ENCODE measurements at regions not wholly inside any gene's neighbourhood (a gene's known extent, or its start where the extent isn't known, plus 50 kb on each side); places are given as distances from the start of the nearest gene placed in this dataset.
"Not testable (repeated sequence)": the region's sequence is repeated elsewhere in the genome, so short reads cannot be mapped to it uniquely, and the experiment has no call there.

GRCh38 chr2:111609146-111609844 lies 274.7 kb downstream of the ANAPC1 start:
- BruUV-seq (replicated peaks); H3K4me3 ChIP-seq (ENCODE audit: low read length); H3K27ac ChIP-seq (ENCODE audit: low read length); H3K4me1 ChIP-seq (ENCODE audit: insufficient read depth, low read length); H3K36me3 ChIP-seq (ENCODE audit: low read depth, low read length); POLR2A ChIA-PET (ENCODE audit: unreplicated experiment); intact Hi-C loops (cut with micrococcal nuclease); H2AFZ ChIP-seq (ENCODE audit: low read length); H3K9me3 ChIP-seq (ENCODE audit: low read length); H3K9me2 ChIP-seq (replicated peaks; ENCODE audit: low read length); ATAC-seq; H3K27me3 ChIP-seq (ENCODE audit: low read length); H4K20me1 ChIP-seq (ENCODE audit: low read length); CTCF ChIA-PET; H3F3A ChIP-seq (ENCODE audit: low read length, unreplicated experiment); H3K9ac ChIP-seq (ENCODE audit: low read length); H3K4me2 ChIP-seq (ENCODE audit: low read length); DNase-seq; H3K79me2 ChIP-seq (ENCODE audit: low read length): not testable (repeated sequence)

GRCh38 chr2:111610035-111610434 lies 274.0 kb downstream of the ANAPC1 start:
- H2AFZ ChIP-seq (ENCODE audit: low read length); H3K9me2 ChIP-seq (replicated peaks; ENCODE audit: low read length); POLR2A ChIA-PET (ENCODE audit: unreplicated experiment); H3F3A ChIP-seq (ENCODE audit: low read length, unreplicated experiment); H3K4me3 ChIP-seq (ENCODE audit: low read length); intact Hi-C loops (cut with micrococcal nuclease); H3K4me1 ChIP-seq (ENCODE audit: insufficient read depth, low read length); H3K4me2 ChIP-seq (ENCODE audit: low read length); H3K79me2 ChIP-seq (ENCODE audit: low read length); H3K9me3 ChIP-seq (ENCODE audit: low read length); H3K27ac ChIP-seq (ENCODE audit: low read length); H3K36me3 ChIP-seq (ENCODE audit: low read depth, low read length); CTCF ChIA-PET; DNase-seq; ATAC-seq; H3K9ac ChIP-seq (ENCODE audit: low read length); H4K20me1 ChIP-seq (ENCODE audit: low read length); BruUV-seq (replicated peaks); H3K27me3 ChIP-seq (ENCODE audit: low read length): not testable (repeated sequence)

- Histone ChIP-seq H3K9me3 (ENCODE audit: low read length) (no peaks in the 10 kb centered on the region), H3K79me2 (ENCODE audit: low read length) (no peaks in the 10 kb centered on the region), H3K36me3 (ENCODE audit: low read depth, low read length) (no peaks in the 10 kb centered on the region), H3K4me2 (ENCODE audit: low read length) (peak overlapping the region; percentile 27), H3F3A (ENCODE audit: low read length, unreplicated experiment) (no peaks in the 10 kb centered on the region), H2AFZ (ENCODE audit: low read length) (no peak overlapping the region), H3K27me3 (ENCODE audit: low read length) (no peaks in the 10 kb centered on the region), H3K27ac (ENCODE audit: low read length) (peak overlapping the region; percentile 57), H3K9me2 (replicated peaks; ENCODE audit: low read length) (no peaks in the 10 kb centered on the region), H3K4me3 (ENCODE audit: low read length) (no peak overlapping the region), H4K20me1 (ENCODE audit: low read length) (no peaks in the 10 kb centered on the region), H3K4me1 (ENCODE audit: insufficient read depth, low read length) (peaks cover 21% of the 10 kb centered on the region), H3K9ac (ENCODE audit: low read length) (no peak overlapping the region)
- DNase-seq, result no peak
- intact Hi-C loops (cut with micrococcal nuclease), result no loop called here
- CTCF ChIA-PET, result no interaction called here
- TF ChIP-seq CTCF (conservative IDR thresholded peaks at IDR 0.05; ENCODE audit: low read depth, low read length) (no peak), EZH2 (IDR thresholded peaks at IDR 0.05; ENCODE audit: low read length, unreplicated experiment) (no peak), EZH2phosphoT487 (IDR thresholded peaks at IDR 0.05; ENCODE audit: borderline replicate concordance, low read length) (no peak)
- ATAC-seq, result no peak
- POLR2A ChIA-PET (ENCODE audit: unreplicated experiment), result no interaction called here
- BruUV-seq (replicated peaks), result no TSS peak
These were observed 267.3 kb downstream of the ANAPC1 start for GRCh38 chr2:111616651-111617218.

All from PC-3 (cell line).